HL-60 (cell line): ENCODE measurements at regions not wholly inside any gene's neighbourhood (a gene's known extent, or its start where the extent isn't known, plus 50 kb on each side); places are given as distances from the start of the nearest gene placed in this dataset.

Experiments
- CTCF ChIP-seq: IDR thresholded peaks from one replicate; pipeline ENCODE4 v1.5.1; 2011; ENCODE audit warnings: low read length, control low read depth, inconsistent platforms; ENCODE audit not compliant: insufficient read depth
- POLR2AphosphoS5 ChIP-seq: IDR thresholded peaks from 2 replicates; pipeline ENCODE4 v1.6.1; 2012; ENCODE audit warnings: low read depth
- REST ChIP-seq: IDR thresholded peaks from 2 replicates; pipeline ENCODE4 v1.6.1; 2012; ENCODE audit warnings: low read depth; ENCODE audit not compliant: insufficient replicate concordance

GRCh38 chr4:92184566-92184965 is 119.2 kb upstream of the GRID2 start:
- TF ChIP-seq CTCF = no peak
- TF ChIP-seq REST = no peak
- no peak for TF ChIP-seq POLR2AphosphoS5
